Limb (tissue), 2 donors: ENCODE measurements at regions not wholly inside any gene's neighbourhood (a gene's known extent, or its start where the extent isn't known, plus 50 kb on each side); places are given as distances from the start of the nearest gene placed in this dataset.

Experiments used
- DNase-seq, 2 donors: peaks; one replicate each; pipeline ENCODE4 v3.0.0-alpha.2; 2016; ENCODE audit errors: extremely low spot score in 2 of 2

DNA sequence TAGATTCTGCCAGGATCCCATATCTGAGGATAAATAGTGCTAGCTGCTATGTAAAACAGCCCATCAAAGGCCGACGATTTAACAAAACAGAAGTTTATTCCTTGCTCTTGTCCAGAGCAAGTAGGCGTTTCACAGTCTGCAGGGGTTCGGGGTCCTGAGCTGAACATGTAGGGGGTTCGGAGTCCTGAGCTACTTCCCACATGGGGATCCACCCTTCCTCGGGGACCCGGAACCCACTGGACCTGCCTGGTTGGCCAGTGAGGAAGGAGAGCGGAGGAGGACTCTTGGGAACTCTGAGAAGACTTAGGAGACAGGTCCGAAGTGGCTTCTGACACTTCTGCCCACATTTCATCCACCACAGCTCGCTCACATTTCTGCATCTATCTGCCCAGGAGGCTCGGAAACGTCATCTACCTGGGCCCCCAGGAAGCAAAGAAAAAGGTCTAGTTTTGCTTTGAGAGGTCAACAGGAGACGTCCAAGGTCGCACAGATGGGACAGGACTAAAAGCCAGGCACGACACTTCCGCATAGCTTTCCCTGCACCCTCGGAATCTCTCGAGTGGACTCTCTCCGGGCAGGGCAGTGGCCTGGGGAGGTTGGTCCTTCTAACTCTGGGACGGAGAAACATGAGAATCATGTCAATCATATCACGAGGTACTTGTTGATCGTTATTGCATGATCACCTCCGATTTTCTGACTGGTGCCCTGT is 86.4 kb downstream of the MICALL2 start:
- no peak for DNase-seq

DNA sequence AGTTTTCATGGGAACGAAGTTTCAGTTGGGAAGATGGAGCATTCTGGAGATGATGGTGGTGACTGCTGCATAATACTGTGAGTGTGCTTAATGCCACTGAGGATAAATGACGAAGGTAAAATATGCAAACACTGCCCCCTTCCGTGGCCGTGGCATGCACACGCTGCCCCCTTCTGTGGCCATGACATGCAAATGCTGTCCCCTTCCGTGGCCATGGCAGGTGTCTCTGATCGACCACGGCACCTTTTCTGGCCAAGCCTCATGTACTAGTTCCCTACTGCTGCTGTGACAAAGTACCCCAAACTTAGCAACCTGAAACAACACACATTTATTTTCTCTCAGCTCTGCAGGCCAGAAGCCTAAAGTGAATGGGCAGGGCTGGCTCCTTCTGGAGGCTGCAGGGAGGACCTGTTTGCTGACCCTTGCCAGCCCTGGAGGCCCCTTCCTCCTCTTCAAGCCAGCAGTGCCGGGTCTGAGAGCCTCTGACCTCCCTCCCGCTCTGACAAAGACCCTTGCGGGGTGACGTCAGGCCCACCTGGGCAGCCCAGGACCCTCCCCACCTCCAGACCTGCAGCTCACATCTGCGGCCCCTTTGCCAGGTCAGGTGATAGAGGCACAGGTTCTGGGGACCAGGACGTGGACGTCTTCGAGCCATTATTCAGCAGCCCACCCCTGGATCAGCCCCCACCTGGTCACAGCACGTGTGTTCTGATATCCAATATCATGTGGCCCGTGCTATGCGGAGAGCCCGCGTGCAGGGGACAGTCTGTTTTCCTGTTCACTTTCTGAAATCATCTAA is 82.0 kb downstream of the MICALL2 start:
- no peak for DNase-seq

DNA sequence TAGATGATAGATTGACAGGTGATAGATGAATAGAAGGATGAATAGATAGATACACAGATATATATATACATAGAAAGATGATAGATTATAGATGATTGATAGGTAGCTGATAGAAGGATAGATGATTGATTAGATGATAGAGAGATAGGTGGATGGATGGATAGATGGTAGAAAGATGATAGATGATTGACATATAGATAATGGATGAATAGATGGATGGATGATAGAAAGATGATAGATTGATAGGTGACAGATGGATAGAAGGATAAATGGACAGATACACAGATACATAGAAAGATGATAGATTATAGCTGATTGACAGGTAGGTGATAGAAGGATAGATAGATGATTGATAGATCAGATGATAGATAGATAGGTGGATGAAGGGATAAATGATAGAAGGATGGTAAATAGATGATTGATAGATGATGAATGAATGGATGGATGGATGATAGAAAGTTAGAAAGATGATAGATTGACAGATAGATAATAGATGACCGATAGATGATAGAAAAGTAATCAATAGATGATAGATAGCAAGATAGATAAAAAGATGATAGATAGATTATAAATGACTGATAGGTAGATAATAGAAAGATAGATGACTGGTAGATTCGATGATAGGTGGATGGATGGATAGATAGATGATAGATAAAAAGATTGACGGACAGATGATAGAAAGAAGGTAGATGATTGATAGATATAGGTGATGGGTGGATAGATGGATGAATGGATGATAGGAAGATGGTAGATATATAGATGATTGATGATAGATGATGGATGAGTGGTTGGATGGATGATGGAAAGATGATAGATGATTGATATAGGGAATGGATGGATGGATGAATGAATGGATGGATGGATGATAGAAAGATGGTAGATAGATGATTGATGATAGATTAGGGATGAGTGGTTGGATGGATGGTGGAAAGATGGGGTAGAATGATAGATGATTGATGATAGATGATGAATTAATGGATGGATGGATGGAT is 80.4 kb downstream of the MICALL2 start:
- no peak for DNase-seq

DNA sequence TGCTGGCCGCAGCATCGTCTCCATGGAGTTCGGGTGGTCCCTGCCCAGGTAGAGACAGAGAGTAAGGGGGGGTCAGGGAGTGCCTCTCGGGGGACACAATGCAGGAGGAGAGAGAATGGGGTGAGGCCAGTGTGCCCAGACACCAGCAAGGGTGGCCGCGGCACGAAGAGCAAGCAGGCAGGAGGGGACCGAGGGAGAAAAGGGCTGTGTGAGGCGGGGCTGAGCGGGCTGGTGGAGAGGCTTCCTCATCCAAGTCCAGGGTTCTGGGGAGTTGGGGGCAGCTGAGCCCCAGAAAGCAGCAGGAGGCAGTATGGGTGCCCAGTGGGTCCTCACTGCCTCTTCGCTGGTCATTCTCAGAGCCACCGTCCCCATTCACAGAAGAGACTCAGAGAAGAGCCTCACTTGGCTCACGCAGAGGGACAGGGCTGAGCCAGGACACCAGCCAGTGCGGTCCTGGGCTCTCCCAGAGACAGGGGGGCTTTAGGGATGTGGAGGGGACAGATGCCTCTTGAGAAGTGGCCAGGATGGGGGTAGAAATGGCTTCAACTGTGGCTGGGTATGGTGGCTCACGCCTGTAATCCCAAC is 78.9 kb downstream of the MICALL2 start:
- DNase-seq, result no peak

DNA sequence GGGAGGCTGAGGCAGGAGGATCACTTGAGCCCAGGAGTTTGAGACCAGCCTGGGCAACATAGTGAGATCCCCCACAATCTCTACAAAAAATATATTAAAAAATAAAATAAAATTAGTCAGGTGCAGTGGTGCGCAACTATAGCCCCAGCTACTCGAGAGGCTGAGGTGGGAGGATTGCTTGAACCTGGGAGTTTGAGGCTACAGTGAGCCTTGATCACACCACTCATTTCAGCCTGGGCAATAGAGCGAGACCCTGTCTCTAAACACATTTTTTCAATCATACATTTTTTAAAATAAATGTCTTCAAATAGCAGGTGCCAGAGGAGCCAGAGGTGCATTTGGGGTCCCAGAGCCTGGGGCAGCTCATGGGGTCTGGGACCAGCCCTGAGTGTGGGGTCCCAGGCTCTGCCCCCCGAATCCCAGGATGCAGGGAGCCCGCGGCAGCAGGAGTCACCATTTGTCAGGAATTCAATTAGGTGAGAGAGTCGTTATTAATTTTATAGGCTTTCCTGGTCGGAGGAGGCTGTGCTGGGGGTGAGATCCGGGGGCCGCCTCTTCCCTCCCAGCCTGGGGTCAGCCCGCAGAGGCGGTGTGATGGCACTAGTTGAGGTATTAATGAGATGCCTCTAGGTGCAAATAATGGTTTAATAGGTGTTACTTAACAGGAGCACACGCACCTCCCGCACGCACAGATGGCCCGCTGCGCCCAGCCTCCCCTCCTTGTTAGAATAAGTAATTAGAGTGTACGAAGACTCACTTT is 78.3 kb downstream of the MICALL2 start:
- DNase-seq, result no peak

DNA sequence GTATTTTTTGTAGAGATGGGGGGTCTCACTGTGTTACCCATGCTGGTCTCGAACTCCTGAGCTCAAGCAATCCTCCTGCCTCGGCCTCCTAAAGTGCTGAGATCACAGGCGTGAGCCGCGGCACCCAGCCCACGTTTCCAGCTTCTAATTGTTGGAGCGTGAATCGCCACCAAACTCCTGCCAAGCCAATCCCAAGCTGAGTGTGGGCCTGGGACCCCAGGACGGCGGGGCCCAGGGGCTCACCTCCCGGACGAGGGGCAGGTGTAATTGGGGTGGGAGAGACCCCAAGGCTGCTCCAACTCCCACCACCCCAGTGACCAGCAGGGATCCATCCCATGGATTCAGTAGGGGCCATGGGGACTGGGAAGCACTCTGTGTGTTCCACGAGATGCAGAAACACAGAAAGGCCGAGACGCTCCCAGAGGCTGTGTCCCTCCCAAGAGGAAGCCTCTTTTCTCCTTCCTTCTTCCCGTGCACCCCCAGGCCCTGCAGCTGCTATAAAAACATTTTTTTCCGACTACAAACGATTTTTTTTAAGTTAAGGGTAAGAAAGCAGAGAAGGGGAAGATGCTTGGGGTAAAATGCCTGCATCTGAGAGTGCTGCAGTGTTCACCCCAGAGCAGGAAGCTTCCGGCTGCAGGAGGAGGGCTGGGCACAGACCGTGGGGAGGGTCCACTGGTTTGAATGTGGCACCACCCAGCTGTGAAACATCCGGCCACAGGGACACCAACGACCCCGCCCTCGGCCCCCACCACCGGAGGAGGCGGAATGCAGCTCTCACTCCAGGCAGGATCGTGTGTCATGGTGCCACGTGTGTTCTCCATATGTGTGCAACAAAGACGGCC is 76.5 kb downstream of the MICALL2 start:
- no peak for DNase-seq

DNA sequence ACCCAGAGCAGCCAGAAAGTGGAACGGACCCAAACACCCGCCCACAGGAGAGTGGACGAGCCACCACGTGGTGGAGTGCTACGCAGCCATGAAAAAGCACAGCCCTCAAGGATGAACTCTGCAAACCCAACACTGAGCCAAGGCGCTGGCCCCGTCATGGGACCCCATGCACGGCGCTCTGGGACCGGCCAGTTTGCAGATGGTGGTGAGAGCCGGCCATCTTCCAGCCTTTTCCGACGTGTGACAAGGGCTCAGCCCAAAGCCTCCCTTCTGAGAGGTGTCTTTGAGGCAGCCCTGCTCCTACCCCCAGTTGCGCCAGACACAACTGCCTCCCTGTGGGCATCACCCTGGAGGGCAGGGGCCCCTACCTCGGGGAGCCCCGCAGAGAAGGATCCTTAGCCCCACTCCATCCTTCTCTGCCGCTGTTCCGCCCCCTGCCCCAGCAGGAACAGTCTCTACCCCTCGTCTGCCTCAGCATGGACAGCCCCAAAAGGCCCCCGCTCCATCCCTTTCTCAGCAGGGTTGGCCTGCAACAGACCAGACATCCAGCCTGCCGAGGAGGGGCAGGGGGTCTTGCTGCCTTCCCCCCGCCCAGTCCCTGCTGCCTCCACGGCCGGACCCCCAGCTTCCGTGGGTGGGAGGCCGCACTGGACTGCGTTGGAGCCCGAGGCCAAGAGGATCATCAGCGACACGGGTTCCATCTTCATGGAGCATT is 75.7 kb downstream of the MICALL2 start:
- no peak for DNase-seq

DNA sequence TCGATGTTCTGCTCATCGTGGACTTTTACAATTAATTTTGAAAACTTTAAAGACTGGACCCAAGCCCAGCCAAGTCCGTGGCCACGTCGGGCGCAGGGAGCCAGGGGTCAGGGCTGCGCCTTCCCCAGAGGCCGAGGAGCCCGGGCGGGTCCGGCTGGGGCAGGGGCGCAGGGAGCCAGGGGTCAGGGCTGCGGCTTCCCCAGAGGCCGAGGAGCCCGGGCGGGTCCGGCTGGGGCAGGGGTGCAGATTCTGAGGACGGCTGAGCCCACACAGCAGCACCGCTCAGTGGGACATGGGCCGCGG is 75.2 kb downstream of the MICALL2 start:
- DNase-seq, result no peak
